GM21717 (cell line): ENCODE measurements at regions not wholly inside any gene's neighbourhood (a gene's known extent, or its start where the extent isn't known, plus 50 kb on each side); places are given as distances from the start of the nearest gene placed in this dataset.

ENCODE experiments used
- ATAC-seq: cut with Tn5 transposase; IDR thresholded peaks from one replicate; pipeline ENCODE4 v1.9.1; 2021; ENCODE audit warnings: mild to moderate bottlenecking, moderate library complexity; ENCODE audit not compliant: unreplicated experiment

DNA sequence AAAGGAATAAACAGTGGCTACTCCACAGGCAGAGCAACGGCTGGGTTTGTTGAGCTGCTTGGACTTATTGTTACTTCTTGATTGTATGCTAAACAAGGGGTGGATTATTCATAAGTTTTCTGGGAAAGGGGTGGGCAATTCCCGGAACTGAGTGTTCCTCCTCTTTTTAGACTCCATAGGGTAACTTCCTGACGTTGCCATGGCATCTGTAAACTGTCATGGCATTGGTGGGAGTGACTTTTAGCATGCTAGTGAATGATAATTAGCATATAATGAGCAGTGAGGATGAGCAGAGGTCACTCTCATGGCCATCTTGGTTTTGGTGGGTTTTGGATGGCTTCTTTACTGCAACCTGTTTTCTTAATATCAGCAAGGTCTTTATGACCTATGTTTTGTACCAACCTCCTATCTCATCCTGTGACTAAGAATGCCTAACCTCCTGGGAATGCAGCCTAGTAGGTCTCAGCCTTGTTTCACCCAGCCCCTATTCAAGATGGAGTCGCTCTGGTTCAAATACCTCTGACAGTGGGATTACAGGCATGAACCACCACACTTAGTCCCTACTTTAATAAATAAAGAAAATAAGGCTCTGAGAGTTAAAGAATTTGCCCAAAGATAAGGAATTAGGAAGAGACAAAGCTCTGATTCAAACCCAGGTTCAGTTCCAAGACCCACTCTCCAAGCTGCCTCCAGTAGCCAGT lies 65.6 kb upstream of the CLMP start:
- ATAC-seq, result no peak

DNA sequence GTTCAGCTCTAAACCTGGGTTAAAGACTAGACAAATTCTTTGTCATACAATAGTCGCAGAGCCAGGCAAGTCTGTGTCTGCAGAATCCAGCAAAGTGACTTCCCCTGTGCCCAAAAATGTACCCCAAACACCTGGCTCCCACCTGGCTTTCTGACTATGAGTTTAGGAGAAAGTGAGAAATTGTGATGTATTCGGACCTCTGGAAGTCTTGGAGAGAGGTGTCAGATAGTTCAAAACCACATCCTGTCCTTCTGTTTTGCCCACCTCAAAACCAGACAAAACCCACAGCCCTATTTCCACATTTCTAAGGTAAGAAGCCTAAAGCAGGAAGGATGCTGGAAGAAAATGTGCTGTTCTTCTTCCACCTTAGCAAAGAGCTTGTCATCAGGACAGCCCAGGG lies 63.8 kb upstream of the CLMP start:
- ATAC-seq, result no peak

DNA sequence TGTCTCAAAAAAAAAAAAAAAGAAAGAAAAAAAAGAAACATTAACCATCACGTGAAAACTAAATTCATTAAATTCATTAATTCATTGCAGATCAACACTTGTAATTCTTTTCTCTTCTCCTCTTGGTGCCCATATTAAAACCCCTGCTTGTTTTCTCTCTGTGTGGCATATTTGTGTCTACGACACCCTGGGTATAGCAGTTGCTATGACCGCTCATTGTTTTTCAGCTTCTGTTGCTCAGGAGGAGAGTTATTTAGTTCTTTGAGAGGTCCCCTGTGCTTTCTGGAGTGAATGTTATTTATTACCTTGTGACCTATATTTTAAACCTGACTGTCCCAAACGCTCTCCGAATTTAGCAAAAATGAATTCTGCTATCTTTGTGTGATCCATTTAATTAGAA lies 62.3 kb upstream of the CLMP start:
- ATAC-seq, result no peak

DNA sequence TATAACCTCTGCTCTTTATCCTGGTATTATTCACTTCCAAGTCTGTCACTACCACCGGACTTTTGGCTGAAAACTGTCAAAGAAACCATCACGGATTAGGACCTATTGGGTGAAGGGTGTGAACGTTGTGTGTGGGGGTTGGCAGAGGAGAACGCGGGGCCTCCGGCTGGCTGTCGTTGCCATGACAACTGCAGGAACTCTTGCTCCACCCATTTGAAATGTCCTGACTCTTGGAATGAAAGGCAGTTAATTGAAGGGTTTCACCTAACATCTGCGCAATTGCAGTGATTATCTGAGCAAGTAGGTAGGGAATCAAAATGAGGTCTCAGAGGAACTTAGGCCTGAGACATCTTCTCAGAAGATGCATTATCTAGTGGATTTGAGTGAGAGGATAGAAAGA lies 60.9 kb upstream of the CLMP start:
- no peak for ATAC-seq

DNA sequence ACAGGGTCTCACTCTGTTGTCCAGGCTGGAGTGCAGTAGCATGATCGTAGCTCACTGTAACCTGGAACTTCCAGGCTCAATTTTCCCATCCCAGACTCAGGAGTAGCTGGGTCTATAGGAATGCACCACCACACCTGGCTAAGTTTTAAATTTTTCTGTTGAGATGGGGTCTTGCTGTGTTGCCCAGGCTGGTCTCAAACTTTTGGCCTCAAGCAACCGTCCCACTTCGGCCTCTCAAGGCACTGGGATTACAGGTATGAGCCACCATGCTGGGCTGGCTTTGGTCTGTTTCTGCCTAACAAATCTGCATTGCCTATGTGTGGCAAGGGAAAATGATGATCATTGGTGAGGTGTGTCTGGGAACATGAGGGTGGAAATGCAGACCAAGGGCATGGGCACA lies 59.3 kb upstream of the CLMP start:
- no peak for ATAC-seq

DNA sequence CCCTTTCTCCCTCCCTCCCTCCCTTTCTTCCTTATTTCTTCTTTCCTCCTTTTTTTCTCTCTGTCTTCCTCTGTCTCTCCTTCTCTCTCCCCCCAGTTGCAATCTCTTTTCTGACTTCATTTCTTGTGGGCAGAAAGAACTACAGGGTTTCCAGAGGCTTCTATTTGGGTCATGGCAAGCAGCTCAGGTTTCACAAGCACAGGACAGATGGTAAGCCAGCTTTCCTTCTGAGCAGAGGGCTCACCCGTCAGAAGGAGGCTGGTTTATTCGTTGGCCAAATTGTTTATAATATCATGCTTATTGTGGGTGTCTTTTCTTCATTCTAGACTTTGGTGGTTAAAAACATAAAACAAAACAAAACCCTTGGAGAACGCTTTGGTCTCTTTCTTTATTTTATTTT lies 58.9 kb upstream of the CLMP start:
- no peak for ATAC-seq

DNA sequence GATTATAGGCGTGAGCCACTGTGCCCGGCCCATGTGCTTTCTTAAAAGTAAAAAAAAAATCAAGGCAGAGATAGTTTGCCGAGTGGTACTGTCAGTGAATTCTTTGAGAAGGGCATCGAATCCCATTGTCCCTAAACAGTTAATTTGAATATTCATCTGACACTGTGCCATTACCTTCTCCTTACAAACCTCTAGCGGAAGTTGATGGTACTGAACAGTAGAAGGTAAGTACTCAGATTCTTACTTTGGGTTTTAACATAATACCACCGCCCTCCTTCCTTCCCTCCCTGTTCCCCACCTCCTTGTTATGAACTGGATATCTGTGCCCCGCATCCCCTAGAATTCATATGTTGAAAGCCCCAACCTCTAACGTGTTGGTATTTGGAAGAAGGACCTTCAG lies 58.2 kb upstream of the CLMP start:
- no peak for ATAC-seq

DNA sequence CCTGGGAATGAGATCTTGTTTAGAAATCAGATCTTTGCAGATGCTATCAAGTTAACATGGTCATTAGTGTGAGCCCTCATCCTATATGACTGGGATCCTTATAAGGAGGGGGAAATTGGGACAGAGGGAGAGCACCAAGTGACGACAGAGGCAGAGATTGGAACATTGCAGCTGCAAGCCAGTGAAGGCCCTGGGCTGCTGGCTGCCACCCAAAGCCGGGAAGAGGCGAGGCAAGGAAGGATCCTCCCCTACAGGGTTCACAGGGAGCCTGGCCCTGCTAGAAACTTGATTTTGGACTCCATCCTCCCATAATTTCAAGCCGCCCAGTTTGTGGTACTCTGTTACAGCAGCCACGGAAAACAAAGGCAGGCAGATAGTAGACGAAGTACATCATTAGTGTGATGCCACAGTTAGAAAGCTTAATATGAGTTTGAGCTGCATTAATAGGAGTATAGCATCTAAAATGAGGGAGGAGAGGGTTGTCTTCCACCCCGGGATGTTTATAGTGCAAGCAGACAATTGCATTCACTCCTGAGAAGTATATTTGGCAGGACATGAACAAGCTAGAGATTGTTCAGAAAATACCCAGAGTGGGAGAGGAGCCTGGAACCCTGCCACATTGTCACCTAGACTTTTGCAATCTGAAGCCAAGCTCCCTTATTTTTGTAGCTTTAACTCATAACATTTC lies 56.8 kb upstream of the CLMP start:
- ATAC-seq, result no peak

DNA sequence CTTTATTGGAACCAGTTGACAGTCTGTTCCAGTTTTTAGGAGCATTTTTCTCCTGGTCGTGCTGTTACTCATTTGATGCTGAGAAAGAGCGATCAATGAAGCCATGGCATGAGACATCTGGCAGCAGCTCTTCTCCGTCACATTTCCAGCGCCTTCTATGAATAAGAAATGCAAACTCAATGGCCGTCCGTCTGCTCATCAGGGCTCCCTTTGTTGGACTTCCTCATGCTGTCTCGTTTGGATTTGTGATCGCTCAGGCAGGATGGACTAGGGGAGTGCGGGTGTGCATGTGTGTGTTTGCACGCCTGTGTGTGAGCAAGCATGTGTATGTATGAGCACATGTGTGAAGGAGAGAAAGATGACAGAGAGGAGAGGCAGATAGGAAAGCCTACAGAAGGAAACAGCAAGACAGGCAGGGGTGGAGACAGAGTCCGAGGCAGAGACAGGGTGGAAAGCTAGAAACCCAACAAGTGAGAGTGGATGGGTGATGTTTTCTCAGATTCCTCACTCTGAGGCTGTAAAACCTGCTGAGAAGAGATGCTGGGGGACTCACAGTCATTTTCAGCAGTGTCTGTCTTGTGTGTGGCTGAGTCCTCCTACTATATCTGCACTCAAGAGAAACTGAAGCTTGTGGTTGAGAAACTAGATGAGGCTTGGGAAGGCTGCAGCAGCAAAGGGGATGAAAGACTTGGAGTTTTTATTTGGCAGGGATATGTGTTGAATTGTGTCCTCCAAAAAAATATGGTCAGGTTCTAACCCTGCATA lies 56.0 kb upstream of the CLMP start:
- no peak for ATAC-seq

DNA sequence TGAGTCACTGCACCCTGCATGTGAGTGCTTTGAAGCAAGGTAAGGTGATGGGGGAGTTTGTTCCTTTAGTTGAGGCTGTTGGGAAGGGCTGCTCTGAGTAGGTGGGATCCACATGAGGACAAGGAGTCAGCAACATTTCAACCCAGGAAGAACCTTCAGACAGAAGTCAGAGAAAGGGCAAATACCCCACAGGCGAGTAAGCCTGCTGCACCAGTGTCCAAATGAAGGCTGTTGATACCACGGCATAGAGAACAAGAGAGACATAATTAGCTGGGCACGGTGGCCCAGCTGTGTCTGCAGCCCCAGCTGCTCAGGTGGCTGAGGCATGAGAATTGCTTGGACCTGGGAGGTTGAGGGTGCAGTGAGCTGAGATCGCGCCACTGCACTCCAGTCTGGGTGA lies 54.3 kb upstream of the CLMP start:
- ATAC-seq, result no peak

DNA sequence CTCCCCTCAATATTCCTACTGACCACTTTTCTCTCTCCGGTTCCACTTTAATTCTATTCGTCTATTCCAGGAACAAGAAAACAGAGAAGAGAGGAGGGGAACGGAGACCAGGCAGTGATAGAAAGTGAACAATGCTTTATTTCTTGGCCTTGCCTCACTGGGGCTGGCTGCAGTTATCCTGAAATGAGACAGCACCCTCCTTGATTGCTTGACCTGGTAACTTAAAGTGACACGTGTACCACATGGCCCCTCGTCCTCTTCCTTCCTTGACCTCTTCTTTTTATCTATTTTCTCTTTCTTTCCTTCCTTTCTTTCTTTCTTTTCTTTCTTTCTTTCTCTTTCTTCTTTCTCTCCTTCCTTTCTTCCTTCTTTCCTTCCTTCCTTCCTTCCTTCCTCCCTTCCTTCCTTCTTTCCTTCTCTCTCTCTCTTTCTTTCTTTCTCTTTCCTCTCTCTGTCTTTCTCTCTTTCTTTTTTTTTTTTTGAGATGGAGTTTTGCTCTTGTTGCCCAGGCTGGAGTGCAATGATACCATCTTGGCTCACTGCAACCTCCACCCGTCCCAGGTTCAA lies 52.8 kb upstream of the CLMP start:
- ATAC-seq, result no peak

DNA sequence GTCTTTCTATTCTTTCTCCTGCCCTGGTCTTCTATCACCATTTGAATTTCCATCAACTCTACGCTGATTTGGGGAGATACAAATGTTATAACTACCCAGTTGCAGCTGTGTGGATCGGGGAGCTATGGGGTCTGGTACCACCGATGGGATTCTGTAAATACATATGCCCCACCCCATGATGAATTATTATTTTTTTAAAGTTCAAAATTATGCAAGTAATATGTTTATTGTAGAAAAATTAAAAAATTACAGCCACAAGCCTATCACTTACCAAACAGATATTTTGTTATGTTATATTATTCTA lies 52.4 kb upstream of the CLMP start:
- ATAC-seq, result no peak

DNA sequence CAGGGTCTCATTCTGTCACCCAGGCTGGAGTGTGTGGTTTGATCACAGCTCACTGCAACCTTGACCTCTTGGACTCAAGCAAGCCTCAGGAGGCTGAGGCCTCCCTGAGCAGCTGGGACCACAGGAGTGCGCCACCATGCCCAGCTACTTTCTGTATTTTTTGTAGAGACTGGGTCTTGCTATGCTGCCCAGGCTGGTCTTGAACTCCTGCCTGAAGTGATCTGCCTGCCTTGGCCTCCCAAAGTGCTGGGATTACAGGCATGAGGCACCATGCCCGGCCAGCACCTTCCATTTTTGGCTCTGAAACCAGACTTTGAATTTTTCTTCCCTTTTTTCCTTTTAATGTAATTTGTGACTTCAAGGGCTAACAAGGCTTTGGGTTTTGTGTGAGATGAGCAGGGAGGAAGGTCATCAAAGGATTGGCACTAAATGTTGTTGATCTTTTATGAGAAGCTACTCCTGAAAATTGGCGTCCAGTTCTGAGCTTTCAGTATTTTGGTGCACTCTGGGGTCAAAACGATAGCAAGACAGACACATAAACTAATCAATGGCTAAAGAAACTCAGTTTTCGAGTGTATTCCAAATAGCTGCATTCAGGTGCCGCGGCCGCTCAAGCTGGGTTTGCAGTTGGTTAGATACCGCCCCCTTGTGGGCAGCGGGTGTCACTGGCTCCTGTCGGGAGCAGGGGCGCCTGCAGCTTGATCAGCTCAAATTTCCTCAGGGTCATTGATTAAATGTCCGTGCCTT lies 51.9 kb upstream of the CLMP start:
- peak; percentile 59 for ATAC-seq

DNA sequence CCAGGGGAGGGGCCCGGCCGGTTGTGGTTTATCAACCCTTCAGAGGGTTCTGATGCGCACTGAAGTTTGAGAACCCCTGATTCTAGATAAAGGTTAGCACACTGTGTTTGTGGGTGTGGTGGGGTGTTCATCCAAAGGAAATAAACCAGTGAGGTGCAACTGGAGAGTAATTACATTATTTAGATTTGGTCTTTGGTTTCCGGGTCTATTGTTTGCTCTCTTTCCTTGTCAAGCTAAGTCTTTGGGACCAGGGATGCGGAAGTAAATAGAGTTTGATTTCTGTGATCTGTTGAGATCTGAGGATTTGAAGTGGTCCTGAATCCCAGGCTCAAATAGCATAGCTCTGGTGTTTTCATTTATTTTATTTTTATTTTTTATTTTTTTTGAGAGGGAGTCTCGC lies 50.5 kb upstream of the CLMP start:
- no peak for ATAC-seq
